T-helper 2 cell treated with Interferon-gamma antibody and Interleukin-4, amounts not matched to agents 100 ng/mL and 5 ng/mL, for 36 hours (primary cell): ENCODE measurements at regions not wholly inside any gene's neighbourhood (a gene's known extent, or its start where the extent isn't known, plus 50 kb on each side); places are given as distances from the start of the nearest gene placed in this dataset.
"Not testable (repeated sequence)": the region's sequence is repeated elsewhere in the genome, so short reads cannot be mapped to it uniquely, and the experiment has no call there.

Experiments
- intact Hi-C: fragments of 100-400 bp; cut with micrococcal nuclease; formaldehyde crosslinking; loops from one replicate; pipeline ENCODE4 v1.15.1; 2023

DNA sequence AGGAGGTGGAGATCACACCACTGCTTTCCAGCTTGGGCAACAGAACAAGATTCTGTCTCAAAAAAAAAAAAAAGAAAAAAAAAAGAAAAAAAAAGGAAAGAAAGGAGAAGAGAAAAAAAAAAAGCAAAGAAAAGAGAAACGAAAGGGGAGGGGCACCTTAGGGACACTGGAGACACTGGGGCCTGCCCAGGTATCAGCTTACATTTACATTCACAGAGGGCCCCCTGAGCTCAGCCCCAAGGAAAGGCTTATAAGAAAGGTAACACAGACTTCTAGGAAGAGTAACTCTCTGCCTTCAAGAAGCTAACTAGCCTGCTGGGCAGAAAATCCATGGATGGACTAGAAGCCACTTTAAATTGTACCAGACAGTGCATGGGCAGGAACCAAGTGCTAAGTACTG lies 108.8 kb downstream of the NPY start:
- intact Hi-C loops = no loop called here

DNA sequence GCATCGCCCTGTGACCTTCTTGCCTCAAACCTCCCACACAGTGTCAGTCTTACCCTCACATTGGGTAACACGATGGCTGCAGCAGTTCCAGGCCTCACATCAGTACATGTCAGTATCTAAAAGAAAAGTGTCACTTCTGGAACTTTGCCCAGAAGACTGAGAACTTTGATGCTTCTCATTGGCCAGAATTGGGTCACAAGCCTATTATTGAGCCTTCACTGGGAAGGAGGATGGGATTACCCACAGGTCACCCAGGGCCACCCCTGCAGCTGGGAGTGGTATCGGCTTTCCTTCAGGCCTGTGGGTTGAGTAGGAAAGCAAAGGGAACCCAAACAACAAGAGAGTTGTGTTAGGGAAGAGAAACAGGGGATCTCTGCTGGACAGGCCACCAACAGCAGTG lies 111.5 kb downstream of the NPY start:
- intact Hi-C loops = no loop called here

DNA sequence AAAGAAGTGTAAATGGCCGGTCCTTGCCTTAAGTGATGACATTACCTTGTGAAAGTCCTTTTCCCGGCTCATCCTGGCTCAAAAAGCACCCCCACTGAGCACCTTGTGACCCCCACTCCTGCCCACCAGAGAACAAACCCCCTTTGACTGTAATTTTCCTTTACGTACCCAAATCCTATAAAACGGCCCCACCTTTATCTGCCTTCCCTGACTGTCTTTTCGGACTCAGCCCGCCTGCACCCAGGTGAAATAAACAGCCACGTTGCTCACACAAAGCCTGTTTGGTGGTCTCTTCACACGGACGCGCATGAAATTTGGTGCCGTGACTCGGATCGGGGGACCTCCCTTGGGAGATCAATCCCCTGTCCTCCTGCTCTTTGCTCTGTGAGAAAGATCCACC lies 112.4 kb downstream of the NPY start:
- intact Hi-C loops = not testable (repeated sequence)

DNA sequence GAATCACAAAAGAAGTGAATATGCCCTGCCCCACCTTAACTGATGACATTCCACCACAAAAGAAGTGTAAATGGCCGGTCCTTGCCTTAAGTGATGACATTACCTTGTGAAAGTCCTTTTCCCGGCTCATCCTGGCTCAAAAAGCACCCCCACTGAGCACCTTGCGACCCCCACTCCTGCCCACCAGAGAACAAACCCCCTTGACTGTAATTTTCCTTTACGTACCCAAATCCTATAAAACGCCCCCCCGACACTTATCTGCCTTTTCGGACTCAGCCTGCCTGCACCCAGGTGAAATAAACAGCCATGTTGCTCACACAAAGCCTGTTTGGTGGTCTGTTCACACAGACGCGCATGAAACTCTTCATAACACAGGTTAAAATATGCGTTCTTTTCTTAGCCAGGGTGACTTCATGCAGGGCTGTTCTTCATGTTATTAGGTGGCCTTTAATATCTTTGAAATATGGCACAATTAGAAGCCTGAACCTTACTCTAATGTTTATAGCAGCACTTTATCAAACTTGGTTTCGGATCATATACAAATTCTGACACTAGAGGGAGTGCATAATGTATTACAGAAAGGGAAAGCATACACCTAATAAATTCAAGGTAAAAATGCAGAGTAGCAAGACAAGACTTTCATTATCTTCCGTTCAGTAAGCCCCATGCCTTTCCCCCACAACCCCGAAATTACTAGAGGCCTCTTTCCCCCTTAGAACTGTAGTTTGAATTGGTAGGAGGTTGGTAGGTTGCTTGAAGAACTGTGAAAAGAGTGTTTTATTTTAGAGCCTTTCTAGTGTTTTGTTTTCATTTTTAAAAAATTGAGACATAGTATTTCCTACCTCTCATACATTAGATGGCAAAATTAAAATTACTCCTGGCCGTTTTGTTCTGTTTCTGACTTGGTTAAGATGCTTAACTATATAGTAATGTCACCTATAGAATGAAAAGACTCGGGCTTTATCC lies 117.9 kb downstream of the NPY start:
- intact Hi-C loops = loop anchor here (2.0 to 10.0 kb wide), 3 partner anchors 185 to 693 kb away; no protein-coding TSS in a partner anchor

DNA sequence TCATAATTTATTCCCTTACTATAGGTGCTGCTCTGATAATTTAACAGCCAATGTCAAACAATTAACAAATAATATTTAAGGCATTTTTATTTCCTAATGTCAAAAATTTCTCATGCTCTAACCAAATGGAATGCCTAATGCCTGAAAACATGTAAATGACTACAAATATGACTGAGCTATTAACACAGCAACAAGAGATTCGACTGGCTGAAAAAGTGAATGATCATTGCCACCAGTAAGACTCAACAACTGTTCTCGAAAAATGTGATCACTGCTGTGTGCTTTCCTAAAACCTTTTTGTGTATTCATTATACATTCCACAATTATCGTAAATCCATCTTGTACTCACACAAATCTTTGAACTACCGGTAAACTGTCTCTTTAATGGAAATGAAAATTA lies 118.7 kb downstream of the NPY start:
- intact Hi-C loops = loop anchor here (2.0 to 10.0 kb wide), 3 partner anchors 185 to 692 kb away; no protein-coding TSS in a partner anchor

DNA sequence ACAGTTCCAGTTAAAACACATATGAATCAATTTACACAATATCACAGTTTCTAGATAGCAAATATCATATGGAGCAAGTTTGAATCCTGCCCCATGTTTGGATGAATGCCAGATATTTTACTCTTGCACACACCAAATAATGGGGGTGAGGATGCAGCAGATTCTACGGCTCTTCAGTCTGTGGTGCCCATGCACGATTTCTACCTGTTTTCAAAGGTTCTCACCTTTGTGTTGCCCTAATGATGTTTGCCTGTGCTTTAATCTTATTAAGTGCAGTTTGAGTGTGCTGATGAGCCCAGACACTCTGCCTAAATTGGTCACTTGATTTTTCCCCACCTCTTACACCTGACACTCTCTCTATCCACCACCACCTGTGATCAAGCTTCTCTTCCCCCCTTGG lies 119.6 kb downstream of the NPY start:
- intact Hi-C loops = loop anchor here (2.0 to 10.0 kb wide), 3 partner anchors 184 to 691 kb away; no protein-coding TSS in a partner anchor

DNA sequence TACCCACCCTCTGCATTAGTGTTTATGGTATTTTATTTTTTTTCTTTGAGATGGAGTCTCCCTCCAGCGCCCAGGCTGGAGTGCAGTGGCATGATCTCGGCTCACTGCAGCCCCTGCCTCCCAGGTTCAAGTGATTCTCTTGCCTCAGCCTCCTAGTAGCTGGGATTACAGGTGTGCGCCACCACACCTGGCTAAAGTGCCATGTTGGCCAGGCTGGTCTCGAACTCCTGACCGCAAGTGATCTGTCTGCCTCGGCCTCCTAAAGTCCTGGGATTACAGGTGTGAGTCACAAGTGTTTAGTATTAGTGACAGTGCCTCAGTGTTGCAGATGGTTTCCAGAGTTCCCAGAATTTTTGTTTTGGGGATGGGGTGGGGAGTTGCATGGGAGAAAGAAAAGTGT lies 120.3 kb downstream of the NPY start:
- intact Hi-C loops = loop anchor here (5.0 to 10.0 kb wide), 2 partner anchors 183 to 690 kb away; no protein-coding TSS in a partner anchor

DNA sequence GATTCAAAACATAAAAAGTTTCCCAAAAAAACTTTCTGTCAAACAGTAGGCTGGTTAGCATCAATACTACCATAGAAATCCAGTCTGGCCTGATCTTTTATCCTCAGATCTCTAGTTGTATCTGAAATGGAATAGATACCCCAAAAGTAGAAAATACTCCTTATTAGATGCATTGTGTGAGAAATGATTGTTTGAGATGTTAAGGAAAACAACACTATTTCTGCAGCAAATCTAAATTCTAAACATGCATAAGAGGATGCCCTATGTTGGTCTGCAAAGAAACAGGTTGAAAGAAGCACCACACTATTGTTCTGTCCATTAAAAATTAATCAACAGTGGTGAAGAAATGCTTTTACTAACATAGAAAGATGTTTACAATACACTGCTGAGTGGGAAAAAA lies 121.0 kb downstream of the NPY start:
- intact Hi-C loops = loop anchor here (10.0 kb wide), 1 partner anchor 690 kb away; no protein-coding TSS in a partner anchor

DNA sequence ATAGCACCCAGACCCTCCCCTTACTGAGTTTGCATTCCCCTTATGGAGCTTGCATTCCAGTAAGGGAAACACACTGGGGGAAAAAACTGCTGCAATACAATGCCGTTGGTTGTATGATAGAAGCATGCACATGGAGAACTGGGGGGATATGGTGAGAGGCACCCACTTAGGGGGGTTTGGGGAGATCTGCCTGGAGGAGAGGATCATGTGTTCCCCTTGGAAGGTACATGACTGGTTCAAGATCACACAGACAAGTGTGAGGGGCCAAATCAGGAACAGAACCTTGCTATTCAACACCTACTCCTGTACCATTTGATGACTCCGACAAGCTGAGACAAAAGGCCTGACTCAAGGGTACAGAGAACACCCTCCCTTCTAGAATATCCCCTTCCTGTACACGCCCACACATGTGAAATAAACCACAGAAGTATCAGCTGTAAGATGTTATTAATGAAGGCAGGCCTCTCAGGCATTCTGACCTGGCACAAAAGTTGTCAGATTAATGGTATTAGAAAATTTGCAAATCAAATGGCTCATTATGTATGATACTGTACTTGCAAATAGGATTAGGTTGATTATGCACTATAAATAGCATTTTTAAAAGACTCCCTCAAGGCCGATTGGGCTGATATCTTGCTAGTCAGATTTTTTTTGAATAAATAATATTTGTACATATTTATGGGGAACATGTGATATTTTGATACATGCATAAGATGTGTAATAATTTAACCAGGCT lies 122.2 kb downstream of the NPY start:
- intact Hi-C loops = loop anchor here (10.0 kb wide), 1 partner anchor 689 kb away; no protein-coding TSS in a partner anchor

DNA sequence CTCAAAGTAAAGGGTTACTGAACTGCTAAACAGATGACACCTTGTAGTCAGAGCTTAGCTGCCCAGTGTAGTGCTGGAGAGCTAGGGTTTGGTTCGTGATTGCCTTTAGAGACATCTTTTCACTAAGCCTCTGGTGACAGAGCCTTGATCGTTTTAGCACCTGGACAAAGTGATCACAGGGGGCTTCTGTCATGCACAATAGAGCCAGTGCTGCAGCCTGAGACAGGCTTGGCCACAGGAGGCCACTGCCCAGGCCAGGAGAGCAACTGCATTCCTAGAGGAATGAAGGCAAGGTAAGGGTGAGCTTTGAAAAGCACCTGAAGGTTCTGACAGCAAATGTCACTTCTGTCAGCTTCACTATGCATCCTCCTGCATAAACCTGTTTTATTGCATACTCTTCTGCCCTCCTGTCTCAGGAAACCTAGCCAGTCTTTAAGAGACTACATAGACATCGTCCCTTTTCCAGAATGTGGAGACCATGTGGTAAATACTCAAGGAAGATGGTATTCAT lies 122.9 kb downstream of the NPY start:
- intact Hi-C loops = loop anchor here (10.0 kb wide), 1 partner anchor 688 kb away; no protein-coding TSS in a partner anchor

DNA sequence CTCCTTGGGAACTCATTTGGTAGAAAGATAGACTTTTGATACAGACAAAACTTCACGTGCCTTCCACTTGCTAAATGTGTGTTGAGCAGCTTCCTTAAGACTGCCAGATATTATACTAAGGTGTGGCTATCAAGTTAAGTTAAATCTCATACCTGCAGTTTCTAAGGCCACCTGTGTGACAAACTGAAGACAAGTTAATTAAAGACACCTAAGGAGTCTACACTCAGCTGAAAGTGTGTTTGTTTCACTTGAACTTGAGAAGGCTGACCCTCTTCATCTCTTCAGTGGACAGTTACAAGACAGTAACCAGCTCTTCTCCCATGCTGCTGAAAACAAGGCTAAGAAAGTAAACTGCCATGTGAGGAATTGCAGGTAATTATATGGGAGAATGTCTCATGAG lies 124.0 kb downstream of the NPY start:
- intact Hi-C loops = loop anchor here (10.0 kb wide), 1 partner anchor 687 kb away; no protein-coding TSS in a partner anchor

DNA sequence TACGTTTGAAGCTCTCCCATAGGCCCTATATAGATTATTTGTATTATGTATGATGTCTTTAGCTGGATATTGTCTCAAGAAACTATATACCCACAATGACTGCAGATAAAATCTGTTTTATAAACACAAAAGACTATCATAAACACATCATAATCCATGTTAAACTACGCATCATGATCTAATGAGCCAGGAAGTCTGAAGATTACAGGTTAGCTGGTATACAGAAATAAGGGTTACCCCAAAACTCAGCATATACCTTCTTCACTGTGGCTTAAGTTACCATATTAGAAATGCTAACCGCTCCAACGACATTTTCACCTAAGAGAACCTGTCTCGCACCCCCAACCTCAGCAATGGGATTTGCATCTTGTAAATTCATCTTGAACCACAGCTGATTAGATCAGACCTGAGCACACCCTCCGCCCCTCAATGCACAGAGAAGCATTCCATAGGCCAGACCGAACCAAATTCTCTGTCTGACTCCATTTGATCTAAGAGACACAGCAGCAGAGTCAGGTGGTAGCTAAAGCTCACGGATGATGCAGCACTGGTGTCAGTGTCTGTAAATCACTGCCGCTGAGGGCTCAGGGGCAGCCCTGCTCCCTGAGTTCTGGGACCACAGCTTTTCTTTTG lies 124.9 kb downstream of the NPY start:
- intact Hi-C loops = loop anchor here (10.0 kb wide), 1 partner anchor 686 kb away; no protein-coding TSS in a partner anchor

DNA sequence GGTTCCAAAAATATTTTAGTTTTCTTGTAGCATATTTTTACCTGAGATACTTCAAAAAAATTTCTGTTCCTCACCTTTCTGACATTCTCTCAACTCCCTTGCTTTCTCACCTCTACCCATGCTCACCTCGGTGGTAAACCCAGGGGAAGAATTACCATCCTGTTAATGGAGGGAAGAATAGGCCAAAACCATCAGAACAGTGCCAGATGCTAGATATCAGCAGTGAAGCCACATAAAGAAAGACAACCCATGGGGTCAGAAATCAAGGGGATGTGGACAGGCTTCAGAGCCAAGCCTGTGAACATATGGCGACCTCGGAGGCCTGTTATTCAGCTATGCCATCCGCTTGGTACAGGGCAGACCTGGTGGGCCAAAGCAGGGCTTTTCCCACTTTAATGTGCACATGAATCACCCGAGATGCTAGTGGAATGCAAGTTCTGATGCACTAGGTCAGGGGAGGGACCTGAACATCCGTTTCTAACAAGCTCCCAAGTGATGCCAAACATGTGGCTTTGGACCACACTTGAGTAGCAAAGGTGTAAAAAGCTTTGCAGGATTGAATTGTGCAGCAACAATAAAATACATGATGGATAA lies 125.5 kb downstream of the NPY start:
- intact Hi-C loops = loop anchor here (10.0 kb wide), 1 partner anchor 685 kb away; no protein-coding TSS in a partner anchor

DNA sequence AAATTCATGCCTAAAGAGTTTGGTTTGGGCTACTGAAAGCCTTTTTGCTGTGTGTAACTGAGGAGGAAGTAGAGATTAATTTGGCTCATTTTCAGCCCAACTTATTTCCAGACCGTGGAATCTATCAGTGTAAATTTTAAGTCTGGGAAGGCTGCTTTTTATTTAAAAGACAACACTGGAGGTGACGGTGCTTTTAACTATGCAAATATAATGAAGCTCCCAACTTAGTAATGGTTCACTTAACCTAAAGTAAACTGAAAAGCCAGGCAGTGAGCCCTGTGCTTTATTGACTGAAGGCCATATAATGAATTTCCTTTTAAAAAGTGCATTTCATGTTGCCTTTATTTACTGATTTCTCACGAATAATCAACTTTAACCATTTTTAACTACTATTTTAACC lies 127.2 kb downstream of the NPY start:
- intact Hi-C loops = no loop called here

DNA sequence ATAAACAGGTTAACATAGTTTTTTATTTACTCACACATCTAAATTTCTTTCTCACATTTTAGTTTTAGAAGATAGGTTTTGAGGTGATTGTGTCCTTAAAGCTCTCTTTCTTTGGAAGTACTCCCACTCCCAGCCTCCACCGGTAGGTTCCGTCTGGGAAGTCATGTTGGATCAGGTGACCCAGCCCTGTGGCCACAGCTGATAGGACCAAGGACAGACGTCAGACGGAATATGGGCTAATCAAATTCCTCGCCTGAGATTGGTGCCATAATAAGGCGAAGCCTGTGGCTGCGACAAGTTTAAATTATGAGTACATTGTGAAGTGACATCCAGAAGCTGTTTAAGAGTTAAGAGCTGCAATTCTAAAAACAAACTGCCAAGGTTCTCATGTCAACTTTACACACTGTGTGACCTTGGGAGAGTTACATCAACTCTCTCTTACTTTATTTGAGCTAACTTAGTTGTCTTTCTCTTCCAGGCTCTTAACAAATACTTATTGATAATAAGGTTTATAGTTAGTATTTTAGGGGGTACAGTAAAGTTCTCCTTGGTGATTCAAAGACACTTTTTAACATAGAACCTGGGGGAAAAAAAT lies 133.6 kb downstream of the NPY start:
- intact Hi-C loops = no loop called here

DNA sequence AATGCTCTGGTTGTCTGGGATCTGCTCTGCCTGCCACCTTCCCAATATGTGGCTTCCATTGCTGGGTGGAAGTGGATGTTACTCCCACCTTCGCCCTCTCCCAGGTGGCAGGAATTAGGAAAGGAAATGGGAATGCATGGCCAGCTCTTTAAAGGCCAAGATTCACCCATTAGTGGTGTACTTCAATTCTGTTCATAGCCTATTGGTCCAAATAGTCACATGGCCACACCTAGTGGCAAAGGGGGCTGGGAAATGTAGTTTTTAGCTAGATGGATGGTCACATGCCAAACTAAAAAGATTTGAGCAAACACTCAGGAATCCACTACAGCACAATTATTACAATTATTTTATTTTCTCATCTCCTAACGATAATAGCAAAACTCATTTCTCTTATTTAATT lies 135.1 kb downstream of the NPY start:
- intact Hi-C loops = no loop called here

DNA sequence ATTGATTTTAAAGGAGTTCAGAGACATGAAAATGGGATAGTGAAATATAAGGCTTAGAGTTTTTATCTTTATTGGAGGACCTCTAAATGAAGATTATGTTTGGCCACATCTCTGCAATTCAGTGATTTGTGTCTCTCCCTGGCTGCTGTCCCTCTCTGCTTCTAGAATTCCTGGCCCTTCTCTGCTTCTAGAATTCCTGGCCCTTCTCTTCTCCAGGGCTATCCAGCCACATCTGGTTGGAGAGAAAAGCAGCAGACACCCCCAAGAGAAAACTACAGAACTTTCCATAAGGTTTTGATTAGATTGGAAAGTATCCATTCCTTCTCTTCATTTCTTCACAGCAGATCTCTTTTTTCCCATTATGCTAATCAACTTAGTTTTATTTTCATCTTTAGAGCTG lies 135.5 kb downstream of the NPY start:
- intact Hi-C loops = no loop called here

DNA sequence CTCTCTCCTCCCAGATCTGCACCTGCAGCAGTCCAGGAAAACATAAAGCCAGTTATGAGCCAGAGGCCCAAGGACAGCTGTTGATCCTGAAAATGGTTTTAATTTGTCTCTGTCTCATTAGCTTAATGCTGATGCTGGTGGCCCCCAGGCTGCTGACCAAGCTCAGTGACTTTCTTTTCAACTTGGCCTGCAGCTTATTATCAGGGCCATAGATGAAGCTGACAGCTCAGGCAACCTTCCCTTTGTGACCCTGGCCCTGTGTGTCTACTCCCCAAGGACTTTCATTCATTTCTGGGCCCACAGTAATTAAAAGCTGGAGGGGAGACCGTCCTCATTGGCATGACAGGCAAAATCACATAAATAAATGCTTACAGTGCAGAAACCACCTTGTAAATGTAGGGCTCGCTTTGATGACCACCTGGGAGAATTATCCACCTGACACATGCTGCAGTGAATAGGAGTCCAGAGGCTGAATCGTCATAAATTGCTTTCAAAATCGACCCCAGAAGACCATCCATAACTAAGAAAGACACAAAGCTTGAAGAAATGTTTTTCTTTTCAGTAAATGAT lies 138.5 kb downstream of the NPY start:
- intact Hi-C loops = no loop called here

DNA sequence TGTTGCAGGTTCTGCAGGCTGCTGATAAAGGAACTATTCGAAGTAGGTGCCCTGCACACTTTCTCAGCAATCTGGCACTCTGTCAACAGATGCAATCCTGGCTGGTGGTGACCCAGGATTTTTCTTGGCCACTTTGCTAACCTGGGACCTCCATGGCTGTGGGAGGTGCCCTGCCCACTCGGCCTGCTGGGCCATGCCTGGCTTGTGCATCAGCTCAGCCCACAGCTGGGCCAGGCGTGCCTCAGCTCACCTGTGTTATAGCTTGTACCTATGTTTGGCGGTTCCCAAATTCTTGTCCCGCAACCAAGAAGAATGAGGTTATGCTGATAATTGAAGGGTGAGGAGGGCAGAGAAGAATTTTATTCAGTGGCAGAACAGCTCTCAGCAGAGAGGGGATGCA lies 141.7 kb downstream of the NPY start:
- intact Hi-C loops = no loop called here

DNA sequence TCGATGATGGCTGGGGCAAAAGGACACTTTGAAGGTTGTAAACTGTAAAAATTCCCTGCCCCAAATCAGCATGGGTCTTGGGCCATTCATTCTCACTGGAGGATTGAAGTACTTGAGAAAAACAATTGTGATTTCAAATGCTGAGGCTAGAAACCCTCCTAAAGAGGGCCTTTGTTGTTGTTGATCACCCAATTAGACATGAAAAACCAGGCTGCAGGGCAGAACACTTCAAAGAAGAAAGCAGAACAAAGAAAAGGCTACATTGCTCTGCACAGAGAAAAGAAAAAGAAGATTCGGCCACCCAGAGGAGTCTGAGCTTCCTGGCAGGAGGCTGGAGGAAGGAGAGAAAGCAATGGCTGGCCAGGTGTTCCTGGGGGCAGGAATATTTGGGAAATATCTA lies 143.1 kb downstream of the NPY start:
- intact Hi-C loops = no loop called here
